Esophagus squamous epithelium (tissue), 4 donors: ENCODE measurements at regions not wholly inside any gene's neighbourhood (a gene's known extent, or its start where the extent isn't known, plus 50 kb on each side); places are given as distances from the start of the nearest gene placed in this dataset.

ENCODE experiments used
- POLR2A ChIP-seq, 4 donors: fragments of 450-650 bp; IDR thresholded peaks; one replicate each; pipeline ENCODE4 v1.6.1; 2017; ENCODE audit warnings: antibody characterized with exemption in 4 of 4, mild to moderate bottlenecking in 4 of 4, moderate library complexity in 3 of 4
- TF ChIP-seq, protein P1 (sequence below), 6 experiments: fragments of 450-650 bp in 4 of 6; fragments of 200-600 bp in 2 of 6; sonication (generic) in 2 of 6; IDR thresholded peaks; one replicate each; pipeline ENCODE4 v1.5.1; 2016 to 2019; ENCODE audit warnings: antibody characterized with exemption in 6 of 6, mild to moderate bottlenecking in 4 of 6, moderate library complexity in 4 of 6

DNA sequence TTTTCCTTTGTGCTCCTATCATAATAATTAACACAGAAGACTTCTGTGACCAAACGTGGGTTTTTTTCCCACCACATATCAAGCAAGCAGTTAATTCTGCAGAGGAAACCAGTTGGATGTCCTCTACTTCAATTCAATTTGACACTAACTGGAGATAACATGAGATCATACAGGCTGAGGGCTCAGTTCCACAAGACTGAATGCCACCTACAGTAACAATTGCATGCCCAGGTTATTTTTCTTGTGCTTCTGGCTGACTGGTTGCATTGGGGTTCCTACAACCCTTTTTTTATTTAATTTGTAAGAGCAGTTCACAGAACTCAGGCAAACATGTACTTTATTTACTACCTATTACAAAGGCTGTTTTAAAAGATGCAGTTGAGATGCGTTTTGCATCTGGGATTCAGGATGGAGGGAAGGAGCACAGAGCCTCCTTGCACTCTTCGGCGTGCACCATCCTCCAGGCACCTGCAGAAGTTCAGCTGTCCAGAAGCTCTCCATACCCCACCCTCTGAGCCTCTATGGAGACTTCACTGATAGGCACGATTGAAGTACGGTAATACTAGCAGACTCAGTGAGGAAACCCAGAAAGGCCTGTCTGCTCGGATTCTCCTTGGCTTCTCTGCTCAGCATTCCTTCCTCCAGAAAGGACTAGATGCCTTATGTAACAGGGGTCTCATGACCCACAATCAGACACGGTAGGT lies 425.2 kb upstream of the CDH9 start:
- TF ChIP-seq, protein P1, sequence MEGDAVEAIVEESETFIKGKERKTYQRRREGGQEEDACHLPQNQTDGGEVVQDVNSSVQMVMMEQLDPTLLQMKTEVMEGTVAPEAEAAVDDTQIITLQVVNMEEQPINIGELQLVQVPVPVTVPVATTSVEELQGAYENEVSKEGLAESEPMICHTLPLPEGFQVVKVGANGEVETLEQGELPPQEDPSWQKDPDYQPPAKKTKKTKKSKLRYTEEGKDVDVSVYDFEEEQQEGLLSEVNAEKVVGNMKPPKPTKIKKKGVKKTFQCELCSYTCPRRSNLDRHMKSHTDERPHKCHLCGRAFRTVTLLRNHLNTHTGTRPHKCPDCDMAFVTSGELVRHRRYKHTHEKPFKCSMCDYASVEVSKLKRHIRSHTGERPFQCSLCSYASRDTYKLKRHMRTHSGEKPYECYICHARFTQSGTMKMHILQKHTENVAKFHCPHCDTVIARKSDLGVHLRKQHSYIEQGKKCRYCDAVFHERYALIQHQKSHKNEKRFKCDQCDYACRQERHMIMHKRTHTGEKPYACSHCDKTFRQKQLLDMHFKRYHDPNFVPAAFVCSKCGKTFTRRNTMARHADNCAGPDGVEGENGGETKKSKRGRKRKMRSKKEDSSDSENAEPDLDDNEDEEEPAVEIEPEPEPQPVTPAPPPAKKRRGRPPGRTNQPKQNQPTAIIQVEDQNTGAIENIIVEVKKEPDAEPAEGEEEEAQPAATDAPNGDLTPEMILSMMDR (IDR thresholded peaks at IDR 0.05) = no peak
- no peak for TF ChIP-seq POLR2A (IDR thresholded peaks at IDR 0.05)
